GM12891 (cell line): ENCODE measurements at regions not wholly inside any gene's neighbourhood (a gene's known extent, or its start where the extent isn't known, plus 50 kb on each side); places are given as distances from the start of the nearest gene placed in this dataset.

Source experiments
- POLR2A ChIP-seq: IDR thresholded peaks from 2 replicates; pipeline ENCODE4 v1.6.1; 2011; ENCODE audit warnings: low read depth, low read length, control low read depth
- POLR2AphosphoS5 ChIP-seq: IDR thresholded peaks from 2 replicates; pipeline ENCODE4 v1.6.1; 2011; ENCODE audit warnings: low read depth, low read length, control low read depth
- POU2F2 ChIP-seq: IDR thresholded peaks from 2 replicates; pipeline ENCODE4 v1.6.1; 2011; ENCODE audit warnings: low read depth, mild to moderate bottlenecking, control low read depth, low read length, moderate library complexity
- TAF1 ChIP-seq: IDR thresholded peaks from 2 replicates; pipeline ENCODE4 v1.6.1; 2011; ENCODE audit warnings: low read depth, low read length, control low read depth

GRCh38 chr5:13997514-13997913, 53.0 kb upstream of the DNAH5 start:
- TF ChIP-seq POLR2AphosphoS5 = no peak
- no peak for TF ChIP-seq POLR2A
- no peak for TF ChIP-seq POU2F2
- TF ChIP-seq TAF1 = no peak
